AG04450 (cell line): ENCODE measurements at regions not wholly inside any gene's neighbourhood (a gene's known extent, or its start where the extent isn't known, plus 50 kb on each side); places are given as distances from the start of the nearest gene placed in this dataset.

Experiments used
- CTCF ChIA-PET: fragments of 300-600, 350-600 bp; formaldehyde crosslinking; extraction: SDS; loops from one replicate; lab custom pipeline; 2022; ENCODE audit warnings: antibody characterized with exemption, inconsistent platforms; lab: Charles Lee
- POLR2A ChIA-PET: fragments of 350-600 bp; formaldehyde crosslinking; extraction: SDS; loops from one replicate; lab custom pipeline; 2021; ENCODE audit warnings: antibody characterized with exemption, inconsistent platforms; lab: Yijun Ruan, JAX
- DNase-seq: peaks from one replicate; pipeline ENCODE4 v3.0.0-alpha.2; 2011; ENCODE audit warnings: low read depth, low spot score
- H3K27ac ChIP-seq: one replicate; pipeline ENCODE4 v1.5.1; 2012; ENCODE audit warnings: low read depth, low read length, control low read depth
- H3K27me3 ChIP-seq: one replicate; pipeline ENCODE4 v1.6.0; 2012; ENCODE audit warnings: low read length; ENCODE audit not compliant: control insufficient read depth, insufficient read depth
- H3K4me3 ChIP-seq: 2 replicates; pipeline ENCODE4 v1.5.1; 2011; ENCODE audit warnings: mild to moderate bottlenecking, low read depth, low read length, control low read depth
- H3K9me3 ChIP-seq: 2 replicates; pipeline ENCODE4 v1.5.1; 2012; ENCODE audit warnings: low read length; ENCODE audit not compliant: control insufficient read depth, insufficient read depth
- CTCF ChIP-seq: IDR thresholded peaks from 2 replicates; pipeline ENCODE4 v1.5.1; 2011; ENCODE audit warnings: low read depth, low read length, control low read depth, inconsistent platforms

- ChIA-PET POLR2A (no interaction called here), CTCF (no interaction called here)
- TF ChIP-seq CTCF: no peak
- Histone ChIP-seq H3K9me3 (peaks cover 6% of the 10 kb centered on the region; the same call in 1 of the 2 replicates), H3K27ac (no peak overlapping the region), H3K27me3 (peaks cover 4% of the 10 kb centered on the region), H3K4me3 (no peak overlapping the region)
- DNase-seq: no peak
These were observed 248.8 kb downstream of the EIPR1 start for GRCh38 chr2:3128786-3129185.

- no peak for DNase-seq
- Histone ChIP-seq H3K4me3 (no peak overlapping the region), H3K27ac (no peak overlapping the region), H3K27me3 (peaks cover 4% of the 10 kb centered on the region), H3K9me3 (peaks cover 5% of the 10 kb centered on the region; the same call in 1 of the 2 replicates)
- CTCF ChIA-PET: no interaction called here
- POLR2A ChIA-PET: no interaction called here
- no peak for TF ChIP-seq CTCF
These were observed 249.9 kb downstream of the EIPR1 start for GRCh38 chr2:3127710-3128109.

GRCh38 chr2:3126911-3127621, 250.6 kb downstream of the EIPR1 start:
- no peak overlapping the region for H3K4me3 ChIP-seq
- POLR2A ChIA-PET: no interaction called here

GRCh38 chr2:3126171-3126910, 251.3 kb downstream of the EIPR1 start:
- no peaks in the 10 kb centered on the region for H3K9me3 ChIP-seq
- DNase-seq: no peak
- no peak overlapping the region for H3K4me3 ChIP-seq
- ChIA-PET POLR2A (no interaction called here), CTCF (no interaction called here)
- no peak for TF ChIP-seq CTCF
- H3K27ac ChIP-seq: no peak overlapping the region
- peaks cover 4% of the 10 kb centered on the region for H3K27me3 ChIP-seq

More at GRCh38 chr2:3126911-3127621, 250.6 kb downstream of the EIPR1 start:
- Histone ChIP-seq H3K27ac (no peak overlapping the region), H3K27me3 (peaks cover 4% of the 10 kb centered on the region), H3K9me3 (no peaks in the 10 kb centered on the region)
- CTCF ChIA-PET: no interaction called here
- TF ChIP-seq CTCF: no peak
- DNase-seq: no peak

GRCh38 chr2:3125761-3126130, 251.9 kb downstream of the EIPR1 start:
- Histone ChIP-seq H3K27me3 (peaks cover 2% of the 10 kb centered on the region), H3K4me3 (no peak overlapping the region), H3K9me3 (no peaks in the 10 kb centered on the region), H3K27ac (no peak overlapping the region)
- no peak for TF ChIP-seq CTCF
- CTCF ChIA-PET: no interaction called here
- POLR2A ChIA-PET: no interaction called here
- DNase-seq: no peak
